HG02973 (cell line): ENCODE measurements at regions not wholly inside any gene's neighbourhood (a gene's known extent, or its start where the extent isn't known, plus 50 kb on each side); places are given as distances from the start of the nearest gene placed in this dataset.
"Not testable (repeated sequence)": the region's sequence is repeated elsewhere in the genome, so short reads cannot be mapped to it uniquely, and the experiment has no call there.

Experiments
- ATAC-seq: cut with Tn5 transposase; IDR thresholded peaks from one replicate; pipeline ENCODE4 v1.9.1; 2021; ENCODE audit warnings: moderate library complexity; ENCODE audit not compliant: unreplicated experiment

DNA sequence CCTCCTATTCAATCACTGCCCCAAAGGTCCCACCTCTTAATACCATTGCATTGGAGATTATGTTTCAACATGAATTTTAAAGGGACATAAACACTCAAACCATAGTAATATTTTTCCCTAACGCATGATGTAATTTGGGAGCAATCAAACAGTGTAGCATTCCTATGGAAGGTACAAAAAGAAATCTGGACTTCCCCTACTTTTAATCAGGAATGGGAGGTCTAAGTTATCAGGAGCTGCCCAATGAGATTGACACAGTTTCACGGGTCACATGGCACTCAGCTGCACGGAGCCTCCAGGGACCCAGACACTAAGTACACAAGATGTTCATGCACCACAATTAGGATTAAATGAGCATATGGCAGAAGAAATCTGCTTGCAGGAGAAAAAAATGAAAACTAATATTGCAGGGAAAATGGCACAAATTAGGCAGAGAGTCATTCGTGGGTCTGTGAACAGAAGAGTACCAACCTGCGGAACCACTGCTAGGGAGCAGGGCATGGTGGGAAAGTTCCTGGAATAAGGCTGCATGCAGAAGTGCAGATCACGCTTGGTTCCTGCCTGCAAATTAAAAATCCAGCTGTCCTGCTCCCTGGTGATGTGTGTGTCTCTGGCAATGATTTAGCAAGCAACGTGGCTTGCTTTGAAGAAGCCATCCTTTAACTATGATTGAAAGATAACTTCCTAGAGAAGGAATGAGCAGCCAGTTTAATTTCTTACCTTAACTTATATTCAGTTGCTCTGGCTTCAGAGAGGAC lies 326.6 kb upstream of the ID2 start:
- no peak for ATAC-seq

DNA sequence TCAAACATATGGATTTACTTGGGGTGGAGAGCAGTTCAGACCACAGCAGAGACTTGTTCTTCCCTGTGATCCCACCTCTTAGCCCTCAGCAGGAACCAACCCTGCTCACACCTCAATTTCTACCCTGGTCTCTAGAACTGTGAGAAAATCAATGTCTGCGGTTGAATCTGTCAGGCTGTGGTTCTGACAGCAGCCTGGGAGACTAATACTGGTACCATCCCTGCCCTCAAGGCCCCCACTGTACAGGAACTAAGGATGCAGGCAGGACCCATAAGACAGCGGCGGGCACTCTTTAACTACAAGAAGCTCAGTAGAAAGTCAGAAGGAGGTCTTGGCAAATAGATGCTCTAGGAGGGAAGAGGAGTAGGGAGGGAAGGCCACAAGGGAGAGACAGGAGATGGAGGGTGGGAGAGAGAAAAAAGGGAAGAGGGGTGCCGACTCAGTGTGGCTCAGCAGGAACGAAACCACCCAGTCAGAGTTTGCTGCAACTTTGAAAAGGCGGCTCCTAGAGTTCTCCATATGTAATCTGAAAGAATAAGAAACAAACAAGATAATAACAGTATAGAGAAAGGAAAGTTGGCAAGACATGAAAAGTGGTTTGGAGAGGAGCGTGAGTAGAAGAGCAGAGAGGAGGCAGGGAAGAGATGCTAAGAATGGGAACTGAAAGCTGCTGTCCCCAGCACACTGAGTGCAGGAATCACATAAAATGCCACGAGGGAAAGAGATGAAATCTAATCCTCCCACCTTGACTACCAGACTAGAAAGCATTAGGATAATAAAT lies 323.9 kb upstream of the ID2 start:
- no peak for ATAC-seq

DNA sequence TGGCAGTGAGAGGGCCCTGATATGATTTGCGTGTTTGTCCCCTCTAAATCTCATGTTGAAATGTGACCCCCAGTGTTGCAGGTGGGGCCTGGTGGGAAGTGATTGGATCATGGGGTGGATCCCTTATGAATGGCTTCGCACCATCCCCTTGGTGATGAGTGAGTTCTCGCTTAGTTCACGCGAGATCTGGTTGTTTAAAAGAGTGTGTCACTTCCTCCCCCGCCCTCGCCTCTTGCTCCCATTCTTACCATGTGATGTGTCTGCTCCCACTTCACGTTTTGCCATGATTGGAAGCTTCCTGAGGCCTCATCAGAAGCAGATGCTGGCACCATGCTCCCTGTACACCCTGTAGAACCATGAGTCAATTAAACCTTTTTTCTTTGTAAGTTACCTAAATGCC lies 319.9 kb upstream of the ID2 start:
- ATAC-seq, result no peak

DNA sequence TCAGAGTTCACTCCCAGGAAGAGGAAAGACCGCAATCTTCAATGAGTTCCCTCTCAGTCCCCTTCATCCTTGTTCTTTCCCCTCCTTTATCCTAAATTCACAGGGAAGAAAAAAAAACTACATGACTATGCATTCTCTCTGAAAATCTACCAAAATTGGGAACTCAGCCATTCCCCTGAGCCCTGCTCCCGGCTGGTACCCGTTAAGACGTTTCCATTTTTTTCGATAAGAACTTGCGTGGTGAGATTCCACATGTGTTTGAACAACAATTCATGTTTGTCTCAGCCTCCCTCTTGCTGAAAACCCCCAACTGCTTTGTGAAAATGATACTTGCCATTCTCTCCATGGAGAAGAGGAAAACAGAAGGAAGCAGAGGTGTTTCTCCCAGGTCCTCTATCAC lies 318.7 kb upstream of the ID2 start:
- ATAC-seq, result no peak

DNA sequence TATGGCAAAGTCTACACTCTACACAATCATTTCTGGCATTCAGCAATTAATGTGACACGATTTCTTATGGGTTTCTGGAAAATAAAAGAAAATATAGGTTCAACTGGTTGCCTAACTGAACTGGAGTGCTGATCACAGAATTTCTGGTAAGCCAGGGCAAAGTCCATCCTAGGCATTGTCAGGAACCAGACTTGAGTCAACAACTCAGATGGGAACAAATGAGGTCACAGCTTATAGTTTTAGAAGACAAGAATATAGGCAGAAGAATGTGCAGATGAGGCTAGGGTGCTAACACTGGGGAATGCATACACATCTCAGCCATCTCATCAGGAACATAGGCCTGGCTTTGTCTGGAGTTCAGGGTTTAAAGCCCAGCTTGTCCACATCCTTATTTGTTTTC lies 317.2 kb upstream of the ID2 start:
- ATAC-seq, result no peak

DNA sequence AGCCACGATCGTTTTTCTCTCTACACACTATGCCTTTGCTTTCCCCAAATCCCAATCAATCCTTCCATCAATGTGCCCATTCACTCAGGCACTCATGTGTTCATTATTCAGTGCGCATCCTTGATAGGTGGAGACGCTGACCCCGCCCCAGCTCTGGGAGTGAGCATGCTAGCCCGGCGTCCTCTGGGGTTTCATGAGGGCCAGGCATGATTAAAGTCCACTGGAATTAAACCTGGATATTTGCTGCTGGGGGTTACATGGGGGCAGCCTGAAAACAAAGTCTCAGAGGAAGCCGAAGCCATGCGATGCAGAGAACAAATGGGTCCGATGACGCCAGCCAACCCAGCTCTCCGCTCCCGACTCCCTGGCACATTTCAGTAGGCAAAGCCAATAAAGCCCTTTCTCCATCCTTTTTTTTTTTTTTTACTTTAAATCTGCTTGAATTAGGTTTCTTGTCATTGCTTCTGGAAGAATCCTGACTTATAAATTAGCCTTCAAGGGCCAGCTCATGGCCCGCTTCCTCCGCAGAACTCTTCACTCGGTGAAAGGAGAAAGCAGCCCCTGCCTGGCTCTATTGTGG lies 316.4 kb upstream of the ID2 start:
- no peak for ATAC-seq

DNA sequence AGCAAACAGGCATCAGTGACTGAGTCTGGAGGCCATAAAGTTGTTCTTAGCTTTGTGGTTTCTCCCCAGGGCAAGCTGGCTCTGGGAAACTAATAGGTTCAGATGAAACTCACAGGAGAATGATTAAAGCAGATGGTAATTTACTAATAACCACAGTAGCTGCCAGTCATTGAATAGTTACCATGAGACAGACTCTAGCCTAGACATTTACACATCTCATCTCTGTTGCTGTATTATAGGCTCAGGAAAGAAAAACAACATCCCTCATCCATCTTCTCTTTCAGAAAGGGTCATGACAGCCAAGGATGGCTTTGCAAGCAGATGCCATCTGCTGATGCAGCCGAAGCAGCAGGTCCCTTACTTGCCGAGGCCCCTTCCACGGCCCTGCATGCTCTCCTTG lies 314.0 kb upstream of the ID2 start:
- no peak for ATAC-seq

DNA sequence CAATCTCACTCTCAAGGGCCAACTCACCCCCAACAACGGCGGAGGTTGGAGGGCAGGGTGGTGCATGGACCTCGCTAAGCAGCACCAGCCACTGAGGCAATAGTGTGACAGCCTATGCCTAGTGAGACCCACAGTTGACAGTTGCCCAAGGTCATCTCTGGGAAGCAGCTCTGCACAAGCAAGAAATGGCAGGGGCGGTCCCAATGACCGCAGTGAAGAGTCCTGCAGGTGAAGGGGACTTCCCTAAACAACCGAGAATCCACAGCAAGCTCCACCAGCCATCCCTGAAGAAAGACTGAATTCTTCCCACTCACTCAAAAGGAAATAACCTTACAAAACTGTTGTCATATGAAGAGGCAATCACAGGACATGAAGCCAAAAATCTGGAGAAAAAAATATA lies 313.4 kb upstream of the ID2 start:
- ATAC-seq, result peak; percentile 67

DNA sequence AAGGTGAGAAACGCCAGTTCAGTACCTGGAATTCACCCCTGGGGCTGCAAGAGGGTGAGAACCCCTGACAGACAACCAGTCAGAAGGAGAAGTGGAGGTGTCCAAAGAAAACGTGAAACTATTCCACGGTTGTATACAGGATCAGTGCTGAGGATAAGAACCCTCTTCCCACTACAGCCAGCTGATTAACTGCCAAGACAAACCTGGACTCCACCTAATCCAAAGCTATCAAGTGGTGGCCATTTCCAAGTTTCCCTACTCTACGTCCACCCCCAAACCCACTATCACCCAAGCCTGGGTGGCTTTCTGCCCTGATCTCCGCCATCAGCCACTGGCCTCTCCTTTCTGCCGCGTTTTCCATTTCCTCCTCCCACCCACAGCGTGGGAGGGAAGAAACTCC lies 312.3 kb upstream of the ID2 start:
- ATAC-seq, result no peak

DNA sequence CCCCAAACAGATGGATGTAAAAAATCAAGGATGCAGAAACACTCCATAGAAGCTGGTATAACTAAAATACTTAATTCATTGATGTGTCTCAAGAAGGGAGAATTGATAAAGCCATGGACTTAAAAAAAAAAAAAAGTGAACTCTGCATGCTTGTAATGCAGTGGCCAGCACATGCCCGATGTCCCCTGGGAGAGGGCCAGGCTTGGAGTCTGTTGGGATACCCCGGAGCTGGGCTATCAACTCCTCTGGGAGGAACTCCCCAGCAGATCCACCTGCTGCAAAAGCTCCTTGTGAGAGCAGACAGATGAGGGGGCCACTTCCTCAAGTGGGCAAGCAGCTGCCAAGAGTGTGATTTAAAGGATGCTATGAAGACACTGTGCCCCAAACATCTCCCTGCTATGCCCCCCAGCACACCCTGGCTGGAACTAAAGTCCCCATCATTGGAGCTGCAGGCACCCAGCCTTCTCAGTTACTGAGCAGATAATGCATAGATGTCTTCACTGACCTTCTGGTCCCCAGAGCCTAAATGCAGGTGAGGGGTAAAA lies 311.5 kb upstream of the ID2 start:
- no peak for ATAC-seq

DNA sequence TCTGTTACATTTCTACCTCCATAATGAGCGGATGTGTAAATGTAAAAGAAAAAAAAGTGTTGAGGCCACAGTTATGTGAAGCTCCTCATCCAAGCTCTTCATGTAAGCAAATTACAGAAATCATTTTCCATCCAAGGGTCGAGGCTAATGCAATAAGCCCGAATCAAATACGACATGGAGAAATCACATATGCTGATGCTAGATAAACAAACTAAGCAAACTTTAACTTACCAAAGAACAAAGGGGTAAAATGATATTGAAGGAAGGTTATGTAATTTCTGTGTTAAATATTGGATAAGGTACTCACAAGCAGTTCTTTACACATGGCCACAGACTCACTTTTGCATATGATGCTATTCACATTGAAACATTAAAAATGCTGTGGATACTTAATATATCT lies 310.2 kb upstream of the ID2 start:
- ATAC-seq, result no peak

DNA sequence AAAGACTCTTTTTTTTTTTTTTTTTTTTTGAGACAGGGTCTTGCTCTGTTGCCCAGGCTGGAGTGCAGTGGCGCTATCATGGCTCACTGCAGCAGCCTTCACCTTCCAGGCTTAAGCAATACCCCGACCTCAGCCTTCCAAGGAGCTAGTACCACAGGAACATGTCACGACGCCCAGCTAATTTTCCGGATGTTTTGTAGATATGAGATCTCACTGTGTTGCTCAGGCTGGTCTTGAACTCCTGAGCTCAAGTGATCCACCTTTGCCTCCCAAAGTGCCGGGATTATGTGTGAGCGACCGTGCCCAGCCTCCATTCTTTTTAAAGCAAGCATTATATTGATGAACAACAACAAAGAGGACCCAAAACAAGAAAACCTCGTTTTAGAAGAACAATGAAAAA lies 307.1 kb upstream of the ID2 start:
- ATAC-seq, result no peak

DNA sequence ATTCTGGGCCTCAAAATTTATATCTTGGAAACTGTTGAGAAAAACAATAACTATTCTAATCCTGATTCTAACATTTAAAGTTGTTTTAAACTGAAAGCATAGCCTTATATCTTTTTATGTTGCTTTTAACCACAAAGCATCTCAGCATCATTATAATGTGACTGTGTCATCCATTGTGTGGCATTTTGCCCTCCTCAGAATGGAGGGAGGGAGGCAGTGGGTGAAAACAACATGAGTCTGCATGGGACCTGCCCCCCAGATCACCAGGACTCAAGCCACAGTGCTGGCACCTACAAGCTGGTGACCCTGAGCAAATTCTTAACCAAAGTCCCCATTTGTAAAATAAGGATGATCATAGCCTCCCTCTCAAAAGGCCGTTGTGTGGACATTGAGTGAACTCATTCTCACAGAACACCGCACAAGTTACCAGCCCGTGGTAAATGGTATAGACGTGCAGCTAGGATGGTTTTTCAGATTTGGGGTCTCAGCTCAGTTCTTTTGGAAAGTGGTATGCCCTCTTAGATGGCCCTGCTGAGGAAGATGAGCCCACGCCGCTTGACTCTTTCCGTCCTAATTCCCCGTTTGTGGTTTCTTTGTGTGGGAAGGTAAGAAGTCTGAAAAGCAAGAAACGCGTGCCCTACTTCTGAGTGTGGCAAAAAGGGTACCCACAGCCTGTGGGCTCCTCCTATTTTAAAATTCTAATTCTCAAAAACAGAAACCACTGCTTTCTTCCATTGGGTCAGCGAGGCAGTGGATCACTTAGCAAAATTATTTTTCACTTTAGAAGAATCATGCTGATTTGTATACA lies 305.0 kb upstream of the ID2 start:
- ATAC-seq, result no peak

DNA sequence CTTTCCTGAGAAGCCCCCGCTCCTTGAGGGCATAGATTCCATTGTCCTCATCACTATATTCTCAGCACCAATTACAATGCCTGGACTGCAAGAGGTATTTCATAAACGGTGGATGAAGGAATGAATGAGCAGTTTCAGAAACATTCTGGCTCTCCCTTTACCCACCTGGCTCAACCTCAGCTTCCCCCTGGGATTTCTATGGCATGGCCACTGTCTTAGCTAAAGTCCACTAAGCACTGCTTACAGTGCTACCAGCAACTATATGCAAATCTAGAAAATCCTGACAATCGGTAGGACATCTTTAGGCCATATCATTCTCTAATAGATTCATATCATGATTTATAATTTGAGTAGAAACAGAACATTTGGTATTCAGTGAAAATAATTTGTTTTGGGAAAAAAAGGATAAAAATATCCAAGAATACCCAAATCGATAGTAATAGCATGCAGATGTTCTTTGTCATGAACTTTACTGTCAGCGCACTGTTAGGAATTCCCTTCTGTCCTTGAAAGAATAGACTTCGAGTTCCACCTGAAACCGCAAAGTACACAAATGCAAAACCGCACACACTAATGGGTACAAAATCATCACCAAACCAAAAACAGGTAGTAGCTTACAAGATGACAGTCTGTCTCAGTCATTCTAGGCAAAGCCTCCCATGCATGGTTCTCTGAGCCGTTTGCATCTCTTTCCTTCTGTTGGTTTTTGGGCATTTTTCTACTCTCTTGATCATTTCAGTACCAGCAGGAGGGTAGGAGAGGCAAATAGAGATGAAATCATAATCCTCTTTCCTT lies 303.6 kb upstream of the ID2 start:
- ATAC-seq, result peak; percentile 77

DNA sequence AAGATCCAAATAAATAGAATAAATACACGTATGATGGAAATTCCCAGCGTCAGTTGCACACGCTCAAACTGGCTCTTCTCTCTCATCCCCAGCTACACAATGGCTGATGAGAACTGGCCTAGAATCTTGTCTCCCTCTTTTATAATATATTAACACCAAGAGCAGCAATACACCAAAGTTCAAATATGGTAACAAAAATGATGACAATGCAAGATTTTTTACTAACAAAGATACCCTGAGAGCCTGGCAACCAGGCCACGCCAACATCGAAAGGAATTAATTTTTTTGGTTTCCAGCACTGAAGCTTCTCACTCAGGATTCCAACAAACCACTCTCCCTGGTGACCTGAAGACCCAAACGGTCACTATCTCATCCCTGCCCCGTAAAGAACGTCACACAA lies 302.7 kb upstream of the ID2 start:
- no peak for ATAC-seq

DNA sequence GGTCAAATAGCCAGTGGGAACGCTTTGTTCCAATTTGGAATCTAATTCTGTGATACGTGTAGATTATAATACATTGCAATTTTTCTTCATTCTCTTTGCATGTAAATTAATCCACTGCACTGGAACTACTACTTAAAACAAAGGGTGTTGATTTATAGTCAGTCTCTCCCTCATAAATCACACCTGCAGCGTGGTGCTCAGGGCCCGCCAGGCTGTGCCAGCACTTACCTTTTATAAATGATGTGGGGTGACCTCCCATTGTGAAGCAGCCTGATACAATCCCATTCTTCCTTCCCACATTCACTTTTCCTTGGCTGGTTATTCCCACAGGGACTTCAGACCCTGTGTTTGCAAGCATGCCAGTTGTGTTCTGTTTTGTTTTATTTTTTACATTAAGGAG lies 302.3 kb upstream of the ID2 start:
- ATAC-seq, result no peak

DNA sequence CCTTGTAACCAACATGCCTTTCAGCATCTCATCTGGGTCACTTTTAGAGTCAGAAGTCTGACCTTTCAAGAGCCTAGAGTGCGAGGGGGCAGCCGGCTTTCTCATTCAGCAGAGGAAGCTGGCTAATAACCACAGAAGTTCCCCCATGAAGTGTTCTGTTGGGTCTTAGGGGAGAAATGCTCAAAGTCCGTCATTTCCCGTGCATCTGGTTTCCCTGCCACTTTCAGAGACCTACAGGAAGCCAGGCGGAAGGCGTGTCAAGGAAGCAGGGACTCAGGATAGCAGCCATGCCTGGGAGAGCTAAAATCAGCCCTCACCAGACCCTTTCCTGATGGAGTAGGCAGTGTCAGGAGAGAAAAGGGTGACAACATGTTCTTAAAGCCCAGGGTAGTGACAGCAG lies 301.8 kb upstream of the ID2 start:
- no peak for ATAC-seq

DNA sequence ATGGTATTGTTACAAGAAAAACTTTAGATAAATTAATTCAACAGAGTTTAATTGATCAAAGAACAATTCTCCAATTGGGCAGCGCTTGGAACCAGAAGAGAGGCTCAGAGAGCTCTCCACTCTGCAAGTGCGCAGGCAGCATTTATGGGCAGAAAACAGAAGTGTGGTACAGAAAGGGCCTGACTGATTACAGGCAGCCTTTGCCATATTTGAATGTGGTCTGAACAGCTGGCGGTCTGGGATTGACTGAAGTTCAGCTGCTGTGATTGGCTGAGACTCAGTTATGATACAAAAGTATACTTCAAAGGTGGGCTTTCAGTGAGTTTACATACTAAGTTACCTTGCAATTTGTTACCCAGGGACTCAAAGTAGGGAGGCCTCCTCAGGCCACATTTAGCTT lies 301.3 kb upstream of the ID2 start:
- ATAC-seq, result peak; percentile 61

DNA sequence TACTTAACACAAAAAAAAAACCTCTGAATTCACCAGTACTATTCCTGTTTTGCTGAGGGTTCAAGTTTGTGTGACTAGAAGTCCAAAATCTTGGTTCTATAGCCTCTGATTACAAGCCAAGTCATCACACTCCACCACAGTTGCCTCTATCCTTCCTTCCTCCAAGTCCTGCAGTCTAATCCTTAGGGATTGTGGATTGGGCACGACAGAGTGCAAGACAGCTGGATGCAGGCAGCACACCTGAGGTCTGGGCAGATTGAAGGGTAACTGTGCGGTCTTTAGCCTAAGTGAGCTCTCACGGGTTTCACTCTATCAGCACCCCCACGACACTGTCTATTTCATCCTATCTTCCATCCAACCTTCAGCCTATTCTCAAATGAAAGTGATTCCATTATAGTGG lies 299.4 kb upstream of the ID2 start:
- ATAC-seq, result no peak

DNA sequence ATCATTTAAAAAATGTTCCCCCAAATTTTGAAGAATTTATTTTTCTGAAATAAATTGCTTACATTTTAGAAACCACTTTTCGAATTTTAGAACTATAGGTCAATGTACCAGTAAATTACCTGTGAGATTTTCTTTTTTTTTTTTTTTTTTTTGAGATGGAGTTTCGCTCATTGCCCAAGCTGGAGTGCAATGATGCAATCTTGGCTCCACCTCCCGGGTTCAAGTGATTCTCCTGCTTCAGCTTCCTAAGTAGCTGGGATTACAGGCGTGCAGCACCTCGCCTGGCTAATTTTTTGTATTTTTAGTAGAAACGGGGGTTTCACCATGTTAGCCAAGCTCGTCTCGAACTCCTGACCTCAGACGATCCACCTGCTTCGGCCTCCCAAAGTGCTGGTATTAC lies 295.1 kb upstream of the ID2 start:
- ATAC-seq, result not testable (repeated sequence)
